Smooth muscle cell (in vitro differentiated cells): ENCODE measurements at regions not wholly inside any gene's neighbourhood (a gene's known extent, or its start where the extent isn't known, plus 50 kb on each side); places are given as distances from the start of the nearest gene placed in this dataset.

Source experiments
- DNase-seq: peaks from one replicate; lab custom pipeline; 2025; ENCODE audit not compliant: unreplicated experiment; lab: John Stamatoyannopoulos, UW
- H2AFZ ChIP-seq: fragments of 200-600 bp; sonication (generic); 2 replicates; pipeline ENCODE4 v1.6.0; 2016; ENCODE audit warnings: antibody characterized with exemption, low read depth, mild to moderate bottlenecking
- H3F3A ChIP-seq: fragments of 200-600 bp; sonication (generic); 2 replicates; pipeline ENCODE4 v1.6.0; 2017; ENCODE audit warnings: antibody characterized with exemption, low read depth
- H3K27ac ChIP-seq: fragments of 200-600 bp; sonication (generic); 2 replicates; pipeline ENCODE4 v1.5.1; 2016; ENCODE audit warnings: low read depth, mild to moderate bottlenecking
- H3K27me3 ChIP-seq: fragments of 200-600 bp; sonication (generic); 2 replicates; pipeline ENCODE4 v1.6.1; 2016; ENCODE audit warnings: low read depth, mild to moderate bottlenecking
- H3K36me3 ChIP-seq: fragments of 200-600 bp; sonication (generic); 2 replicates; pipeline ENCODE4 v1.5.1; 2016; ENCODE audit warnings: low read depth
- H3K4me1 ChIP-seq: fragments of 200-600 bp; sonication (generic); 2 replicates; pipeline ENCODE4 v1.5.1; 2016; ENCODE audit warnings: low read depth
- H3K4me2 ChIP-seq: fragments of 200-600 bp; sonication (generic); 2 replicates; pipeline ENCODE4 v1.6.0; 2016; ENCODE audit warnings: mild to moderate bottlenecking
- H3K4me3 ChIP-seq: fragments of 200-600 bp; sonication (generic); 2 replicates; pipeline ENCODE4 v1.5.1; 2016; ENCODE audit warnings: mild to moderate bottlenecking
- H3K79me2 ChIP-seq: fragments of 200-600 bp; sonication (generic); 2 replicates; pipeline ENCODE4 v1.6.0; 2016; ENCODE audit warnings: low read depth, mild to moderate bottlenecking
- H3K9ac ChIP-seq: fragments of 200-600 bp; sonication (generic); 2 replicates; pipeline ENCODE4 v1.6.0; 2016; ENCODE audit warnings: low read depth
- H3K9me3 ChIP-seq: fragments of 200-600 bp; sonication (generic); replicated peaks from 2 replicates; pipeline ENCODE4 v1.5.1; 2016; ENCODE audit warnings: low read depth
- H4K20me1 ChIP-seq: fragments of 200-600 bp; sonication (generic); 2 replicates; pipeline ENCODE4 v1.6.0; 2016; ENCODE audit warnings: low read depth
- WGBS: methylation state at CpG from one replicate; pipeline ENCODE4 v1.1.7; 2016; ENCODE audit warnings: low lambda C conversion rate; 5-methylcytosine and 5-hydroxymethylcytosine counted together
- TF ChIP-seq, protein P1 (sequence below): fragments of 200-600 bp; sonication (generic); IDR thresholded peaks from 2 replicates; pipeline ENCODE4 v1.5.1; 2017; ENCODE audit warnings: borderline replicate concordance, mild to moderate bottlenecking, antibody characterized with exemption; ENCODE audit not compliant: insufficient read depth, poor library complexity, severe bottlenecking

DNA sequence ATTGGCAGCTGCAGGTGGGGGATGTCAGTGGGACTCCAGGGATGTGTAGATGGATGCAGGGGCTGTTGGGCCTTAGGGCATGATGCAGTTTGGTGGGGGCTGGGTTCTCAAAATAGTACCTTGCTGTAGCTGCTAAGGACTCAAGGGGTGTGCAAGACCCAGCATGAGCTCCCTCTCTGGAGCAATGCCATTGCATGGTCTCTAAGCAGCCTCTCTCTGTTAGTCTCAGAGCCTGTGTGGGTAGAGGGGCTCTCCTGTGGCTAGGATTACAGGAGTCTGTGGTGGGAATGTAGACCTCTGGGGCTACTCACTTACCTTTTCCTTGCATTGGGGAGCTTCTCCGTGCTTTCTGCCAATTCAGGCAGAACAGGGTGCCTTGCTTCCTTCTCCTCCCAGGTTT is 228.9 kb downstream of the LPIN1 start:
- no peak for DNase-seq
- no peak overlapping the region for H2AFZ ChIP-seq
- TF ChIP-seq, protein P1, sequence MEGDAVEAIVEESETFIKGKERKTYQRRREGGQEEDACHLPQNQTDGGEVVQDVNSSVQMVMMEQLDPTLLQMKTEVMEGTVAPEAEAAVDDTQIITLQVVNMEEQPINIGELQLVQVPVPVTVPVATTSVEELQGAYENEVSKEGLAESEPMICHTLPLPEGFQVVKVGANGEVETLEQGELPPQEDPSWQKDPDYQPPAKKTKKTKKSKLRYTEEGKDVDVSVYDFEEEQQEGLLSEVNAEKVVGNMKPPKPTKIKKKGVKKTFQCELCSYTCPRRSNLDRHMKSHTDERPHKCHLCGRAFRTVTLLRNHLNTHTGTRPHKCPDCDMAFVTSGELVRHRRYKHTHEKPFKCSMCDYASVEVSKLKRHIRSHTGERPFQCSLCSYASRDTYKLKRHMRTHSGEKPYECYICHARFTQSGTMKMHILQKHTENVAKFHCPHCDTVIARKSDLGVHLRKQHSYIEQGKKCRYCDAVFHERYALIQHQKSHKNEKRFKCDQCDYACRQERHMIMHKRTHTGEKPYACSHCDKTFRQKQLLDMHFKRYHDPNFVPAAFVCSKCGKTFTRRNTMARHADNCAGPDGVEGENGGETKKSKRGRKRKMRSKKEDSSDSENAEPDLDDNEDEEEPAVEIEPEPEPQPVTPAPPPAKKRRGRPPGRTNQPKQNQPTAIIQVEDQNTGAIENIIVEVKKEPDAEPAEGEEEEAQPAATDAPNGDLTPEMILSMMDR = no peak
- peaks cover 9% of the 10 kb centered on the region for H3K9me3 ChIP-seq
- no peak overlapping the region for H3K27ac ChIP-seq
- no peaks in the 10 kb centered on the region for H4K20me1 ChIP-seq
- H3K4me3 ChIP-seq = no peak overlapping the region
- H3K79me2 ChIP-seq = no peaks in the 10 kb centered on the region
- H3K36me3 ChIP-seq = peaks cover 2% of the 10 kb centered on the region
- no peaks in the 10 kb centered on the region for H3F3A ChIP-seq
- H3K27me3 ChIP-seq = no peaks in the 10 kb centered on the region
- H3K4me1 ChIP-seq = no peaks in the 10 kb centered on the region
- whole genome bisulfite sequencing = 82% methylated on average over 1 of the region's 1 CpG
- no peak overlapping the region for H3K9ac ChIP-seq
- H3K4me2 ChIP-seq = no peak overlapping the region

- no peak overlapping the region for H3K4me3 ChIP-seq
- no peaks in the 10 kb centered on the region for H3K4me1 ChIP-seq
- no peaks in the 10 kb centered on the region for H4K20me1 ChIP-seq
- no peak overlapping the region for H3K27ac ChIP-seq
- H3K9me3 ChIP-seq = peaks cover 9% of the 10 kb centered on the region
- H3K27me3 ChIP-seq = no peaks in the 10 kb centered on the region
- peaks cover 2% of the 10 kb centered on the region for H3K36me3 ChIP-seq
- no peak for DNase-seq
- H3K79me2 ChIP-seq = no peaks in the 10 kb centered on the region
- TF ChIP-seq, protein P1 = no peak
- H3K4me2 ChIP-seq = no peak overlapping the region
- no peaks in the 10 kb centered on the region for H3F3A ChIP-seq
- H2AFZ ChIP-seq = no peak overlapping the region
- no peak overlapping the region for H3K9ac ChIP-seq
Measured at GRCh38 chr2:11976073-11976472, 229.6 kb downstream of the LPIN1 start.

- TF ChIP-seq, protein P1 = no peak
- Histone ChIP-seq H3K9ac (no peak overlapping the region), H3K79me2 (no peaks in the 10 kb centered on the region), H3K4me1 (no peaks in the 10 kb centered on the region), H3K4me3 (no peak overlapping the region), H3K27me3 (no peaks in the 10 kb centered on the region), H4K20me1 (no peaks in the 10 kb centered on the region), H3K36me3 (no peaks in the 10 kb centered on the region), H3F3A (no peaks in the 10 kb centered on the region), H3K9me3 (peaks cover 8% of the 10 kb centered on the region), H2AFZ (no peak overlapping the region), H3K27ac (no peak overlapping the region), H3K4me2 (no peak overlapping the region)
- DNase-seq = no peak
- WGBS = 91% methylated on average over 8 of the region's 8 CpGs
Measured at GRCh38 chr2:11977766-11978524, 231.5 kb downstream of the LPIN1 start.

DNA sequence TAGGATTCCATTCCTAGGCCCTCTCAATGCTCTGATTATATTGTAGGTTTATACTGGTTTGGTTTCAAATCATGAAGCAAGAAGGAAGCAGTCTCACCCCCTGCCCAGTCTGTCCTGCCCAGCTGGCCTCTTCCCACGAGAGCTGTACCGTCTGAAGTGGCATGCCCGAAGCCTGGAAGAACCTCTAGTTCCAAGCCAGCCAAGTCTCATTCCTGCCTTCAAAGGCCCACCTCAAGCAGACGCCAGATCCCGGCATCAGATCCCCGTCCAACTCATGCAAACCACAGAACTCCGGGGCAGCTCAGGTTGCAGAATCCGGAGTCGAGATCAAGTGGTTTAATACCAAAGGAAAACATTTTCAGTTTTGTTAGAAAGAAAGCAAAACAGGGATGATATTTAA is 234.4 kb downstream of the LPIN1 start:
- no peak for DNase-seq
- Histone ChIP-seq H3K4me1 (no peaks in the 10 kb centered on the region), H2AFZ (no peak overlapping the region), H3K9ac (no peak overlapping the region), H3K27me3 (peaks cover 6% of the 10 kb centered on the region), H3K9me3 (no peaks in the 10 kb centered on the region), H4K20me1 (no peaks in the 10 kb centered on the region), H3K4me3 (no peak overlapping the region), H3K36me3 (no peaks in the 10 kb centered on the region), H3K27ac (no peak overlapping the region), H3F3A (no peaks in the 10 kb centered on the region), H3K4me2 (no peak overlapping the region), H3K79me2 (no peaks in the 10 kb centered on the region)
- WGBS = 77% methylated on average over 9 of the region's 9 CpGs
- TF ChIP-seq, protein P1 = no peak
